ENCODE measurements at regions not wholly inside any gene's neighbourhood (a gene's known extent, or its start where the extent isn't known, plus 50 kb on each side); places are given as distances from the start of the nearest gene placed in this dataset.

- H3K27ac ChIP-seq (ENCODE audit: low read length), result no peak overlapping the region
- no peak for ATAC-seq
- BruUV-seq (replicated peaks), result no TSS peak
- no peak overlapping the region for H3K4me3 ChIP-seq (ENCODE audit: low read depth in 2 of 2, low read length in 2 of 2)
- no peak for DNase-seq (ENCODE audit: low read depth, low spot score)
- CTCF ChIA-PET, result no interaction called here
- intact Hi-C loops (cut with micrococcal nuclease; ENCODE audit: unreplicated experiment), result no loop called here
- H3K9me3 ChIP-seq (ENCODE audit: control insufficient read depth, insufficient read depth, low read depth, low read length), result no peaks in the 10 kb centered on the region
- POLR2A ChIA-PET, result no interaction called here
- no peaks in the 10 kb centered on the region for H3K4me1 ChIP-seq (ENCODE audit: control insufficient read depth, insufficient read depth, low read length)
- TF ChIP-seq POLR2AphosphoS5 (IDR thresholded peaks at IDR 0.05; ENCODE audit: low read depth, low read length), result no peak
- no peak for TF ChIP-seq SIN3A (IDR thresholded peaks at IDR 0.05; ENCODE audit: borderline replicate concordance, insufficient read depth, low read depth, low read length)
- TF ChIP-seq, protein P1, sequence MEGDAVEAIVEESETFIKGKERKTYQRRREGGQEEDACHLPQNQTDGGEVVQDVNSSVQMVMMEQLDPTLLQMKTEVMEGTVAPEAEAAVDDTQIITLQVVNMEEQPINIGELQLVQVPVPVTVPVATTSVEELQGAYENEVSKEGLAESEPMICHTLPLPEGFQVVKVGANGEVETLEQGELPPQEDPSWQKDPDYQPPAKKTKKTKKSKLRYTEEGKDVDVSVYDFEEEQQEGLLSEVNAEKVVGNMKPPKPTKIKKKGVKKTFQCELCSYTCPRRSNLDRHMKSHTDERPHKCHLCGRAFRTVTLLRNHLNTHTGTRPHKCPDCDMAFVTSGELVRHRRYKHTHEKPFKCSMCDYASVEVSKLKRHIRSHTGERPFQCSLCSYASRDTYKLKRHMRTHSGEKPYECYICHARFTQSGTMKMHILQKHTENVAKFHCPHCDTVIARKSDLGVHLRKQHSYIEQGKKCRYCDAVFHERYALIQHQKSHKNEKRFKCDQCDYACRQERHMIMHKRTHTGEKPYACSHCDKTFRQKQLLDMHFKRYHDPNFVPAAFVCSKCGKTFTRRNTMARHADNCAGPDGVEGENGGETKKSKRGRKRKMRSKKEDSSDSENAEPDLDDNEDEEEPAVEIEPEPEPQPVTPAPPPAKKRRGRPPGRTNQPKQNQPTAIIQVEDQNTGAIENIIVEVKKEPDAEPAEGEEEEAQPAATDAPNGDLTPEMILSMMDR (IDR thresholded peaks at IDR 0.05), result no peak
- no peak for TF ChIP-seq TCF7L2 (IDR thresholded peaks at IDR 0.05; ENCODE audit: low read depth, low read length)
- TF ChIP-seq REST (IDR thresholded peaks at IDR 0.05; ENCODE audit: insufficient read depth in 1 of 2, low read depth in 2 of 2, low read length in 1 of 2), result no peak
- H3K27me3 ChIP-seq (ENCODE audit: control insufficient read depth, insufficient read depth, low read length), result no peaks in the 10 kb centered on the region
- no peaks in the 10 kb centered on the region for H3K36me3 ChIP-seq (ENCODE audit: control insufficient read depth, insufficient read depth, low read length)
- in situ Hi-C loops (cut with HindIII; ENCODE audit: low pct_unique_long_range_greater_than_20kb, low sequenced_read_pairs), result no loop called here
These were observed 141.2 kb downstream of the BMP2 start for GRCh38 chr20:6908673-6909072.

- no peak for ATAC-seq
- CTCF ChIA-PET, result no interaction called here
- no TSS peak for BruUV-seq (replicated peaks)
These were observed 142.1 kb downstream of the BMP2 start for GRCh38 chr20:6909608-6910007.

More at GRCh38 chr20:6909608-6910007, 142.1 kb downstream of the BMP2 start:
- Histone ChIP-seq H3K4me1 (ENCODE audit: control insufficient read depth, insufficient read depth, low read length) (no peaks in the 10 kb centered on the region), H3K4me3 (ENCODE audit: low read depth in 2 of 2, low read length in 2 of 2) (no peak overlapping the region), H3K9me3 (ENCODE audit: control insufficient read depth, insufficient read depth, low read depth, low read length) (no peaks in the 10 kb centered on the region), H3K36me3 (ENCODE audit: control insufficient read depth, insufficient read depth, low read length) (no peaks in the 10 kb centered on the region), H3K27ac (ENCODE audit: low read length) (no peak overlapping the region), H3K27me3 (ENCODE audit: control insufficient read depth, insufficient read depth, low read length) (no peaks in the 10 kb centered on the region)
- in situ Hi-C loops (cut with HindIII; ENCODE audit: low pct_unique_long_range_greater_than_20kb, low sequenced_read_pairs), result no loop called here
- TF ChIP-seq SIN3A (IDR thresholded peaks at IDR 0.05; ENCODE audit: borderline replicate concordance, insufficient read depth, low read depth, low read length), result no peak
- TF ChIP-seq, protein P1 (IDR thresholded peaks at IDR 0.05), result no peak
- TF ChIP-seq POLR2AphosphoS5 (IDR thresholded peaks at IDR 0.05; ENCODE audit: low read depth, low read length), result no peak
- no peak for TF ChIP-seq TCF7L2 (IDR thresholded peaks at IDR 0.05; ENCODE audit: low read depth, low read length)
- no peak for TF ChIP-seq REST (IDR thresholded peaks at IDR 0.05; ENCODE audit: insufficient read depth in 1 of 2, low read depth in 2 of 2, low read length in 1 of 2)
- POLR2A ChIA-PET, result no interaction called here
- DNase-seq (ENCODE audit: low read depth, low spot score), result no peak
- intact Hi-C loops (cut with micrococcal nuclease; ENCODE audit: unreplicated experiment), result no loop called here

Data from Panc1 (cell line).